ENCODE measurements at regions not wholly inside any gene's neighbourhood (a gene's known extent, or its start where the extent isn't known, plus 50 kb on each side); places are given as distances from the start of the nearest gene placed in this dataset.

GRCh38 chr2:21407851-21408250 is 284.1 kb downstream of the TDRD15 start:
- no peak for TF ChIP-seq POLR2A (IDR thresholded peaks at IDR 0.05)
- no peak for TF ChIP-seq POLR2AphosphoS5 (IDR thresholded peaks at IDR 0.05; ENCODE audit: insufficient read depth in 1 of 2, low read depth in 1 of 2)
- TF ChIP-seq CTCF (IDR thresholded peaks at IDR 0.05): no peak

All from vagina (tissue), 2 donors.